ENCODE measurements at regions not wholly inside any gene's neighbourhood (a gene's known extent, or its start where the extent isn't known, plus 50 kb on each side); places are given as distances from the start of the nearest gene placed in this dataset.

GRCh38 chr7:138205614-138206150 lies 129.4 kb downstream of the AKR1D1 start:
- Mint-ChIP-seq H3K27me3 (ENCODE audit: unreplicated experiment) (no peaks in the 10 kb centered on the region), H3K4me3 (ENCODE audit: unreplicated experiment) (no peak overlapping the region), H3K27ac (ENCODE audit: unreplicated experiment) (no peak overlapping the region), H3K4me1 (ENCODE audit: unreplicated experiment) (no peaks in the 10 kb centered on the region), H3K9me3 (ENCODE audit: unreplicated experiment) (peaks cover 5% of the 10 kb centered on the region), H3K36me3 (ENCODE audit: low read depth, unreplicated experiment) (peaks cover 5% of the 10 kb centered on the region)
- no peak for TF ChIP-seq CTCF (IDR thresholded peaks at IDR 0.05; ENCODE audit: unreplicated experiment)
- no peak for DNase-seq (ENCODE audit: low spot score)

GRCh38 chr7:138207555-138207971 lies 131.3 kb downstream of the AKR1D1 start:
- DNase-seq (ENCODE audit: low spot score) = no peak
- H3K9me3 Mint-ChIP-seq (ENCODE audit: unreplicated experiment) = peaks cover 5% of the 10 kb centered on the region
- no peaks in the 10 kb centered on the region for H3K27me3 Mint-ChIP-seq (ENCODE audit: unreplicated experiment)
- H3K36me3 Mint-ChIP-seq (ENCODE audit: low read depth, unreplicated experiment) = peaks cover 5% of the 10 kb centered on the region
- H3K4me3 Mint-ChIP-seq (ENCODE audit: unreplicated experiment) = no peak overlapping the region
- H3K27ac Mint-ChIP-seq (ENCODE audit: unreplicated experiment) = no peak overlapping the region
- H3K4me1 Mint-ChIP-seq (ENCODE audit: unreplicated experiment) = no peaks in the 10 kb centered on the region
- TF ChIP-seq CTCF (IDR thresholded peaks at IDR 0.05; ENCODE audit: unreplicated experiment) = no peak

GRCh38 chr7:138208142-138208570 lies 131.9 kb downstream of the AKR1D1 start:
- H3K27me3 Mint-ChIP-seq (ENCODE audit: unreplicated experiment) = no peaks in the 10 kb centered on the region
- peaks cover 5% of the 10 kb centered on the region for H3K36me3 Mint-ChIP-seq (ENCODE audit: low read depth, unreplicated experiment)
- DNase-seq (ENCODE audit: low spot score) = no peak
- H3K4me3 Mint-ChIP-seq (ENCODE audit: unreplicated experiment) = no peak overlapping the region
- H3K27ac Mint-ChIP-seq (ENCODE audit: unreplicated experiment) = peak overlapping the region; percentile 5
- no peak for TF ChIP-seq CTCF (IDR thresholded peaks at IDR 0.05; ENCODE audit: unreplicated experiment)
- peaks cover 5% of the 10 kb centered on the region for H3K9me3 Mint-ChIP-seq (ENCODE audit: unreplicated experiment)
- no peaks in the 10 kb centered on the region for H3K4me1 Mint-ChIP-seq (ENCODE audit: unreplicated experiment)

GRCh38 chr7:138208864-138209263 lies 132.6 kb downstream of the AKR1D1 start:
- no peak for DNase-seq (ENCODE audit: low spot score)

More at GRCh38 chr7:138208864-138209263, 132.6 kb downstream of the AKR1D1 start:
- no peaks in the 10 kb centered on the region for H3K4me1 Mint-ChIP-seq (ENCODE audit: unreplicated experiment)
- no peak for TF ChIP-seq CTCF (IDR thresholded peaks at IDR 0.05; ENCODE audit: unreplicated experiment)
- no peak overlapping the region for H3K27ac Mint-ChIP-seq (ENCODE audit: unreplicated experiment)
- peaks cover 5% of the 10 kb centered on the region for H3K9me3 Mint-ChIP-seq (ENCODE audit: unreplicated experiment)
- H3K4me3 Mint-ChIP-seq (ENCODE audit: unreplicated experiment) = no peak overlapping the region
- peaks cover 5% of the 10 kb centered on the region for H3K36me3 Mint-ChIP-seq (ENCODE audit: low read depth, unreplicated experiment)
- H3K27me3 Mint-ChIP-seq (ENCODE audit: unreplicated experiment) = no peaks in the 10 kb centered on the region
